Liver (tissue), 8 donors: ENCODE measurements at regions not wholly inside any gene's neighbourhood (a gene's known extent, or its start where the extent isn't known, plus 50 kb on each side); places are given as distances from the start of the nearest gene placed in this dataset.
"Not testable (repeated sequence)": the region's sequence is repeated elsewhere in the genome, so short reads cannot be mapped to it uniquely, and the experiment has no call there.

ENCODE experiments used
- DNase-seq: peaks from one replicate; pipeline ENCODE4 v3.0.0-alpha.2; 2017; ENCODE audit warnings: low spot score
- H3K27ac ChIP-seq, 2 donors: one replicate each; pipeline ENCODE4 v1.7.0; 2013; ENCODE audit warnings: inconsistent platforms in 2 of 2, low read length in 2 of 2, control low read depth in 1 of 2, low read depth in 1 of 2, mild to moderate bottlenecking in 1 of 2
- H3K27me3 ChIP-seq, 4 donors: one replicate each; pipeline versions ENCODE4 v1.6.1 to v1.7.0; 2013; ENCODE audit warnings: low read length in 3 of 4, inconsistent platforms in 1 of 4, mild to moderate bottlenecking in 1 of 4, moderate library complexity in 1 of 4; ENCODE audit not compliant: control insufficient read depth in 4 of 4, insufficient read depth in 4 of 4
- H3K36me3 ChIP-seq, 4 donors: one replicate each; pipeline versions ENCODE4 v1.6.1 to v1.7.0; 2013; ENCODE audit warnings: low read length in 3 of 4, mild to moderate bottlenecking in 3 of 4, low read depth in 1 of 4, moderate library complexity in 1 of 4; ENCODE audit not compliant: control insufficient read depth in 4 of 4, insufficient read depth in 3 of 4
- H3K4me1 ChIP-seq, 4 donors: one replicate each; pipeline versions ENCODE4 v1.6.1 to v1.7.0; 2013; ENCODE audit warnings: low read length in 3 of 4, mild to moderate bottlenecking in 3 of 4, moderate library complexity in 1 of 4; ENCODE audit not compliant: control insufficient read depth in 4 of 4, insufficient read depth in 4 of 4
- H3K4me3 ChIP-seq, 3 donors: one replicate each; pipeline versions ENCODE4 v1.6.1 to v1.7.0; 2013; ENCODE audit warnings: low read length in 3 of 3, control low read depth in 1 of 3, low read depth in 1 of 3, mild to moderate bottlenecking in 1 of 3
- H3K9ac ChIP-seq, 2 donors: one replicate each; pipeline ENCODE4 v1.7.0; 2013; ENCODE audit warnings: low read length in 2 of 2, mild to moderate bottlenecking in 2 of 2, moderate library complexity in 2 of 2, control low read depth in 1 of 2, low read depth in 1 of 2
- H3K9me3 ChIP-seq, 4 donors: one replicate each; pipeline versions ENCODE4 v1.6.1 to v1.7.0; 2013; ENCODE audit warnings: low read length in 3 of 4; ENCODE audit not compliant: control insufficient read depth in 4 of 4
- EGR1 ChIP-seq, 2 donors: IDR thresholded peaks; 2 replicates each; pipeline ENCODE4 v1.6.1; 2016 to 2018; ENCODE audit warnings: antibody characterized with exemption in 2 of 2, low read depth in 2 of 2
- FOXA1 ChIP-seq: IDR thresholded peaks from 2 replicates; pipeline ENCODE4 v1.6.1; 2016; ENCODE audit warnings: antibody characterized with exemption
- FOXA2 ChIP-seq: IDR thresholded peaks from 2 replicates; pipeline ENCODE4 v1.6.1; 2016; ENCODE audit warnings: antibody characterized with exemption
- GABPA ChIP-seq, 2 donors: IDR thresholded peaks in 1 of 2; conservative IDR thresholded peaks in 1 of 2; 2 replicates each; pipeline ENCODE4 v1.6.1; 2016; ENCODE audit warnings: antibody characterized with exemption in 2 of 2, mild to moderate bottlenecking in 1 of 2, moderate library complexity in 1 of 2
- HNF4A ChIP-seq, 2 donors: conservative IDR thresholded peaks; 2 replicates each; pipeline ENCODE4 v1.6.1; 2016; ENCODE audit warnings: antibody characterized with exemption in 2 of 2, mild to moderate bottlenecking in 2 of 2
- HNF4G ChIP-seq: IDR thresholded peaks from 2 replicates; pipeline ENCODE4 v1.6.1; 2016; ENCODE audit warnings: antibody characterized with exemption
- JUND ChIP-seq, 2 donors: IDR thresholded peaks; 2 replicates each; pipeline ENCODE4 v1.6.1; 2016; ENCODE audit warnings: antibody characterized with exemption in 2 of 2
- NR2F2 ChIP-seq: IDR thresholded peaks from 2 replicates; pipeline ENCODE4 v1.6.1; 2016; ENCODE audit warnings: antibody characterized with exemption
- RAD21 ChIP-seq, 2 donors: IDR thresholded peaks; 2 replicates each; pipeline ENCODE4 v1.6.1; 2016; ENCODE audit warnings: antibody characterized with exemption in 2 of 2, mild to moderate bottlenecking in 2 of 2
- RXRA ChIP-seq, 2 donors: IDR thresholded peaks; 2 replicates each; pipeline ENCODE4 v1.6.1; 2017 to 2018; ENCODE audit warnings: antibody characterized with exemption in 2 of 2, mild to moderate bottlenecking in 1 of 2
- SP1 ChIP-seq: IDR thresholded peaks from 2 replicates; pipeline ENCODE4 v1.6.1; 2018; ENCODE audit warnings: antibody characterized with exemption, mild to moderate bottlenecking
- TAF1 ChIP-seq: conservative IDR thresholded peaks from 2 replicates; pipeline ENCODE4 v1.6.1; 2016; ENCODE audit warnings: antibody characterized with exemption, mild to moderate bottlenecking
- YY1 ChIP-seq: IDR thresholded peaks from 2 replicates; pipeline ENCODE4 v1.6.1; 2016; ENCODE audit warnings: antibody characterized with exemption, mild to moderate bottlenecking
- WGBS: extraction: QIAGEN DNeasy Blood & Tissue Kit; methylation state at CpG from one replicate; pipeline ENCODE4 v1.1.7; 2013; 5-methylcytosine and 5-hydroxymethylcytosine counted together
- TF ChIP-seq, protein P1 (sequence below): fragments of 150-350 bp; IDR thresholded peaks from 2 replicates; pipeline ENCODE4 v1.5.1; 2017; ENCODE audit warnings: improper control_type of control experiment, low read depth, low read length; ENCODE audit not compliant: missing input control
- TF ChIP-seq, protein P2 (sequence below): IDR thresholded peaks from 2 replicates; pipeline ENCODE4 v1.6.1; 2016; ENCODE audit warnings: antibody characterized with exemption
- TF ChIP-seq, protein P3 (sequence below): IDR thresholded peaks from 2 replicates; pipeline ENCODE4 v1.6.1; 2016; ENCODE audit warnings: antibody characterized with exemption
- TF ChIP-seq, protein P4 (sequence below): IDR thresholded peaks from 2 replicates; pipeline ENCODE4 v1.6.1; 2016; ENCODE audit warnings: antibody characterized with exemption, mild to moderate bottlenecking
- TF ChIP-seq, protein P5 (sequence below): IDR thresholded peaks from 2 replicates; pipeline ENCODE4 v1.6.1; 2016; ENCODE audit warnings: antibody characterized with exemption
- donor health status: healthy.
- donor health status: healthy.
- donor health status: healthy.
- donor health status: healthy.
- donor health status: healthy.

DNA sequence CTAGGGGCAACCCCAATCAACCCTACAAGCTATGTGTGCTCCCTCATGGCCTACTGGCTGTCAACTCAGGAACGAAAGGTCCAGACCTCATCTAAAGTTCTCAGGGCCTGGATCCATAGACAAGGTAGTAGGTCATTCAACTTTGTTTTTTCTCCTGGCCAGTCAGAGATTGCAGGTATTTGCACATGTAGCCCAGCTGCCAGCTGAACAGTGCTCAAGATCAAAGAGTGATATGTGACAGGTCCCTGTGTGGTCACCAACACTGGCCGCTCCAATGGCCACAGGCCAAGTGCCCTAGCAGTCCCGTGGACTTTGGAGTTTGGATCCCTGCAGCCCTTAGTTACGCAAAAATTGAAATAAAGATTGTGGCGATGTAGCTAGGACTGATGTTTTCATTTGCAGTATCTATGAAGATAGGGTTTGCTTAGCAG is 60.6 kb upstream of the ATXN1 start (continued):
- TF ChIP-seq HNF4G (peak; percentile 100), EGR1 (IDR thresholded peaks at IDR 0.05; ENCODE audit: low read depth in 2 of 2) (peak in 1 of 2 donors; percentile 65)

DNA sequence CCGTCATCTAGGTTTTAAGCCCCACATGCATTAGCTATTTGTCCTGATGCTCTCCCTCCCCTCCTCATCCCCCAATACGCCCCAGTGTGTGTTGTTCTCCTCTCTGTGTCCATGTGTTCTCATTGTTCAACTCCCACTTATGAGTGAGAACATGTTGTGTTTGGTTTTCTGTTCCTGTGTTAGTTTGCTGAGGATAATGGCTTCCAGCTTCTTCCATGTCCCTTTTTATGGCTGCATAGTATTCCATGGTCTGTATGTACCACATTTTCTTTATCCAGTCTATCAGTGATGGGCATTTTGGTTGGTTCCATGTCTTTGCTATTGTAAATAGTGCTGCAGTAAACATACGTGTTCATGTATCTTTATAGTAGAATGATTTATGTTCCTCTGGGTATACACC is 59.0 kb upstream of the ATXN1 start:
- not testable (repeated sequence) for H3K9ac ChIP-seq, H3K27me3 ChIP-seq, H3K4me3 ChIP-seq, H3K9me3 ChIP-seq, DNase-seq, H3K27ac ChIP-seq, H3K36me3 ChIP-seq
- WGBS: 94% methylated on average over 3 of the region's 3 CpGs
- peaks cover 12 to 52% (median 40%) of the 10 kb centered on the region in 4 donors for H3K4me1 ChIP-seq

DNA sequence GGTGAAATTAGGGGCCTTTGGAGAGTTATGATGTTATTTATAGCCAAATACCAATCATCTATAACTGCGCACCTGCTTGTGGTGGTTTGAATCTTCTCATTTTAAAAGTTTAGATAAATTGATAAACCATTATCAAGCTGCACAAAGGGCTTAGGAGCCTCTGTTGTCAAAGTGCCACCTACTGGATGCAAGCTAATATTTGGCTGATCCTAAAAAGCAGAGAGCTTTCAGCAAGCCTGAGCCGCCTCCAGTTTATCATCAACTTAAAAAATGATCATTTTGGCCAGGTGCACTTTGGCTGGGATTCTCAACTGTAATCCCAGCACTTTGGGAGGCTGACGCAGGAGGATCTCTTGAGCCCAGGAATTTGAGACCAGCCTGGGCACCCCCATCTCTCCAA is 58.5 kb upstream of the ATXN1 start:
- Histone ChIP-seq H3K27ac (peak overlapping the region; percentile 16 to 77), H3K4me3 (peak overlapping the region in 2 of 3 donors; percentile 37 to 49), H3K27me3 (no peaks in the 10 kb centered on the region), H3K4me1 (peaks cover 12 to 52% (median 40%) of the 10 kb centered on the region in 4 donors), H3K9ac (peak overlapping the region in 1 of 2 donors; percentile 69), H3K36me3 (no peaks in the 10 kb centered on the region), H3K9me3 (no peaks in the 10 kb centered on the region)
- 37% methylated on average over 3 of the region's 3 CpGs for WGBS
- TF ChIP-seq JUND (IDR thresholded peaks at IDR 0.05) (no peak), HNF4G (no peak), GABPA (IDR thresholded peaks at IDR 0.05 in 1 of 2, conservative IDR thresholded peaks at IDR 0.05 in 1 of 2) (no peak), YY1 (no peak), NR2F2 (no peak), FOXA1 (no peak), TAF1 (no peak), HNF4A (conservative IDR thresholded peaks at IDR 0.05) (peak in 1 of 2 donors; percentile 40), RXRA (IDR thresholded peaks at IDR 0.05) (no peak), FOXA2 (no peak), EGR1 (IDR thresholded peaks at IDR 0.05; ENCODE audit: low read depth in 2 of 2) (no peak), RAD21 (IDR thresholded peaks at IDR 0.05) (peak; percentile 68 to 71), SP1 (no peak)
- TF ChIP-seq, protein P1, sequence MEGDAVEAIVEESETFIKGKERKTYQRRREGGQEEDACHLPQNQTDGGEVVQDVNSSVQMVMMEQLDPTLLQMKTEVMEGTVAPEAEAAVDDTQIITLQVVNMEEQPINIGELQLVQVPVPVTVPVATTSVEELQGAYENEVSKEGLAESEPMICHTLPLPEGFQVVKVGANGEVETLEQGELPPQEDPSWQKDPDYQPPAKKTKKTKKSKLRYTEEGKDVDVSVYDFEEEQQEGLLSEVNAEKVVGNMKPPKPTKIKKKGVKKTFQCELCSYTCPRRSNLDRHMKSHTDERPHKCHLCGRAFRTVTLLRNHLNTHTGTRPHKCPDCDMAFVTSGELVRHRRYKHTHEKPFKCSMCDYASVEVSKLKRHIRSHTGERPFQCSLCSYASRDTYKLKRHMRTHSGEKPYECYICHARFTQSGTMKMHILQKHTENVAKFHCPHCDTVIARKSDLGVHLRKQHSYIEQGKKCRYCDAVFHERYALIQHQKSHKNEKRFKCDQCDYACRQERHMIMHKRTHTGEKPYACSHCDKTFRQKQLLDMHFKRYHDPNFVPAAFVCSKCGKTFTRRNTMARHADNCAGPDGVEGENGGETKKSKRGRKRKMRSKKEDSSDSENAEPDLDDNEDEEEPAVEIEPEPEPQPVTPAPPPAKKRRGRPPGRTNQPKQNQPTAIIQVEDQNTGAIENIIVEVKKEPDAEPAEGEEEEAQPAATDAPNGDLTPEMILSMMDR: peak; percentile 52
- TF ChIP-seq, protein P2, sequence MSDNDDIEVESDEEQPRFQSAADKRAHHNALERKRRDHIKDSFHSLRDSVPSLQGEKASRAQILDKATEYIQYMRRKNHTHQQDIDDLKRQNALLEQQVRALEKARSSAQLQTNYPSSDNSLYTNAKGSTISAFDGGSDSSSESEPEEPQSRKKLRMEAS: no peak
- TF ChIP-seq, protein P3, sequence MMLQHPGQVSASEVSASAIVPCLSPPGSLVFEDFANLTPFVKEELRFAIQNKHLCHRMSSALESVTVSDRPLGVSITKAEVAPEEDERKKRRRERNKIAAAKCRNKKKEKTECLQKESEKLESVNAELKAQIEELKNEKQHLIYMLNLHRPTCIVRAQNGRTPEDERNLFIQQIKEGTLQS: no peak
- TF ChIP-seq, protein P4, sequence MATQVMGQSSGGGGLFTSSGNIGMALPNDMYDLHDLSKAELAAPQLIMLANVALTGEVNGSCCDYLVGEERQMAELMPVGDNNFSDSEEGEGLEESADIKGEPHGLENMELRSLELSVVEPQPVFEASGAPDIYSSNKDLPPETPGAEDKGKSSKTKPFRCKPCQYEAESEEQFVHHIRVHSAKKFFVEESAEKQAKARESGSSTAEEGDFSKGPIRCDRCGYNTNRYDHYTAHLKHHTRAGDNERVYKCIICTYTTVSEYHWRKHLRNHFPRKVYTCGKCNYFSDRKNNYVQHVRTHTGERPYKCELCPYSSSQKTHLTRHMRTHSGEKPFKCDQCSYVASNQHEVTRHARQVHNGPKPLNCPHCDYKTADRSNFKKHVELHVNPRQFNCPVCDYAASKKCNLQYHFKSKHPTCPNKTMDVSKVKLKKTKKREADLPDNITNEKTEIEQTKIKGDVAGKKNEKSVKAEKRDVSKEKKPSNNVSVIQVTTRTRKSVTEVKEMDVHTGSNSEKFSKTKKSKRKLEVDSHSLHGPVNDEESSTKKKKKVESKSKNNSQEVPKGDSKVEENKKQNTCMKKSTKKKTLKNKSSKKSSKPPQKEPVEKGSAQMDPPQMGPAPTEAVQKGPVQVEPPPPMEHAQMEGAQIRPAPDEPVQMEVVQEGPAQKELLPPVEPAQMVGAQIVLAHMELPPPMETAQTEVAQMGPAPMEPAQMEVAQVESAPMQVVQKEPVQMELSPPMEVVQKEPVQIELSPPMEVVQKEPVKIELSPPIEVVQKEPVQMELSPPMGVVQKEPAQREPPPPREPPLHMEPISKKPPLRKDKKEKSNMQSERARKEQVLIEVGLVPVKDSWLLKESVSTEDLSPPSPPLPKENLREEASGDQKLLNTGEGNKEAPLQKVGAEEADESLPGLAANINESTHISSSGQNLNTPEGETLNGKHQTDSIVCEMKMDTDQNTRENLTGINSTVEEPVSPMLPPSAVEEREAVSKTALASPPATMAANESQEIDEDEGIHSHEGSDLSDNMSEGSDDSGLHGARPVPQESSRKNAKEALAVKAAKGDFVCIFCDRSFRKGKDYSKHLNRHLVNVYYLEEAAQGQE: no peak
- TF ChIP-seq, protein P5, sequence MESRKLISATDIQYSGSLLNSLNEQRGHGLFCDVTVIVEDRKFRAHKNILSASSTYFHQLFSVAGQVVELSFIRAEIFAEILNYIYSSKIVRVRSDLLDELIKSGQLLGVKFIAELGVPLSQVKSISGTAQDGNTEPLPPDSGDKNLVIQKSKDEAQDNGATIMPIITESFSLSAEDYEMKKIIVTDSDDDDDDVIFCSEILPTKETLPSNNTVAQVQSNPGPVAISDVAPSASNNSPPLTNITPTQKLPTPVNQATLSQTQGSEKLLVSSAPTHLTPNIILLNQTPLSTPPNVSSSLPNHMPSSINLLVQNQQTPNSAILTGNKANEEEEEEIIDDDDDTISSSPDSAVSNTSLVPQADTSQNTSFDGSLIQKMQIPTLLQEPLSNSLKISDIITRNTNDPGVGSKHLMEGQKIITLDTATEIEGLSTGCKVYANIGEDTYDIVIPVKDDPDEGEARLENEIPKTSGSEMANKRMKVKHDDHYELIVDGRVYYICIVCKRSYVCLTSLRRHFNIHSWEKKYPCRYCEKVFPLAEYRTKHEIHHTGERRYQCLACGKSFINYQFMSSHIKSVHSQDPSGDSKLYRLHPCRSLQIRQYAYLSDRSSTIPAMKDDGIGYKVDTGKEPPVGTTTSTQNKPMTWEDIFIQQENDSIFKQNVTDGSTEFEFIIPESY: no peak
- DNase-seq: no peak
